ENCODE measurements at regions not wholly inside any gene's neighbourhood (a gene's known extent, or its start where the extent isn't known, plus 50 kb on each side); places are given as distances from the start of the nearest gene placed in this dataset.

DNA sequence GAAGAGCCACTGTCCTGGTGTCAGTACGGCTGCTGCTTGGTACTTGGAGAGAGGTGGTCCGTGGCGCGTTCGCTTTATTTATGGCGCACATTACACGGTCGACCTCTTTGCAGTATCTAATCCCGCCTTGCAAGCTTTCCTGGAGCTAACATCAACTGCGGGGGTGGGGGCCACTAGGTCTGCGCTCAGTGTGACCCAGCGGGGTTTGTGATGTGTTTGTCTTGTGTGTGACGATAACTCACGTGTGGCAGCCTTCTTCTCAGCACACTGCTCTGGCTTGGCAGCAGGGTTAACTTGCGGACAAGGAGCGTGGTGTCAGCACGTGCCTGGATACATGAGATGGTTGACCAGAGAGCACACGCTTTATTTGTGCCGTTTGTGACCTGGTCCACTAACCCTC is 122.2 kb upstream of the RTL1 start:
- H3K4me3 ChIP-seq = no peak overlapping the region
- WGBS = 96% methylated on average over 19 of the region's 19 CpGs
- peak; percentile 20 to 63 for DNase-seq (ENCODE audit: low spot score in 2 of 2)
- TF ChIP-seq, protein P1, sequence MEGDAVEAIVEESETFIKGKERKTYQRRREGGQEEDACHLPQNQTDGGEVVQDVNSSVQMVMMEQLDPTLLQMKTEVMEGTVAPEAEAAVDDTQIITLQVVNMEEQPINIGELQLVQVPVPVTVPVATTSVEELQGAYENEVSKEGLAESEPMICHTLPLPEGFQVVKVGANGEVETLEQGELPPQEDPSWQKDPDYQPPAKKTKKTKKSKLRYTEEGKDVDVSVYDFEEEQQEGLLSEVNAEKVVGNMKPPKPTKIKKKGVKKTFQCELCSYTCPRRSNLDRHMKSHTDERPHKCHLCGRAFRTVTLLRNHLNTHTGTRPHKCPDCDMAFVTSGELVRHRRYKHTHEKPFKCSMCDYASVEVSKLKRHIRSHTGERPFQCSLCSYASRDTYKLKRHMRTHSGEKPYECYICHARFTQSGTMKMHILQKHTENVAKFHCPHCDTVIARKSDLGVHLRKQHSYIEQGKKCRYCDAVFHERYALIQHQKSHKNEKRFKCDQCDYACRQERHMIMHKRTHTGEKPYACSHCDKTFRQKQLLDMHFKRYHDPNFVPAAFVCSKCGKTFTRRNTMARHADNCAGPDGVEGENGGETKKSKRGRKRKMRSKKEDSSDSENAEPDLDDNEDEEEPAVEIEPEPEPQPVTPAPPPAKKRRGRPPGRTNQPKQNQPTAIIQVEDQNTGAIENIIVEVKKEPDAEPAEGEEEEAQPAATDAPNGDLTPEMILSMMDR (IDR thresholded peaks at IDR 0.05) = no peak
- TF ChIP-seq EP300 (IDR thresholded peaks at IDR 0.05) (no peak), POLR2AphosphoS5 (IDR thresholded peaks at IDR 0.05) (no peak), POLR2A (IDR thresholded peaks at IDR 0.05) (no peak)
- no peaks in the 10 kb centered on the region for H3K4me1 ChIP-seq
- H3K27ac ChIP-seq = no peak overlapping the region
- no peaks in the 10 kb centered on the region for H3K27me3 ChIP-seq
- H3K9me3 ChIP-seq = no peaks in the 10 kb centered on the region
- peaks cover 3% of the 10 kb centered on the region for H3K36me3 ChIP-seq

DNA sequence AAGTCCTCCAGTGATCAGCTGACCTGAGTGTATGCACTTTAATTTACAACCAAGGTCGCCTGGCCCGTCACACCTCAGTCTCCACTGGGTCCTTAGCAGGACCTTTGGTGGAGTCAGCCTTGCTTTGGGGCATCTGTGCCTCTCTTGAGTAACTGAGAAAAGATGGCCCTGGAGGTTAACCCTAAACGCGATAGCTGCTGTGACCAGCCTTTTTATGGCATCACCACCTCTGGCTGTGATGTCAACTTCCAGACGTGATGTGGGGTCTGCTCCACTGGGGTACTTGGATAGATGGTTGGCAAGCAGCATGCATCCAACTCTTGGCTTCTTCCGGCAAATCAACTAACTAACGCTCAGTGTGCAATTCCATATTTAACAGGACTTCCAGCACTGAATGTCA is 122.8 kb upstream of the RTL1 start:
- H3K4me3 ChIP-seq = no peak overlapping the region
- no peaks in the 10 kb centered on the region for H3K9me3 ChIP-seq
- no peak for TF ChIP-seq POLR2AphosphoS5 (IDR thresholded peaks at IDR 0.05)
- TF ChIP-seq, protein P1 (IDR thresholded peaks at IDR 0.05) = no peak
- TF ChIP-seq EP300 (IDR thresholded peaks at IDR 0.05) = no peak
- TF ChIP-seq POLR2A (IDR thresholded peaks at IDR 0.05) = no peak
- peak in 1 of 2 donors; percentile 34 for DNase-seq (ENCODE audit: low spot score in 2 of 2)
- H3K36me3 ChIP-seq = peaks cover 3% of the 10 kb centered on the region
- whole genome bisulfite sequencing = 92% methylated on average over 5 of the region's 7 CpGs
- H3K4me1 ChIP-seq = no peaks in the 10 kb centered on the region
- no peak overlapping the region for H3K27ac ChIP-seq
- no peaks in the 10 kb centered on the region for H3K27me3 ChIP-seq

DNA sequence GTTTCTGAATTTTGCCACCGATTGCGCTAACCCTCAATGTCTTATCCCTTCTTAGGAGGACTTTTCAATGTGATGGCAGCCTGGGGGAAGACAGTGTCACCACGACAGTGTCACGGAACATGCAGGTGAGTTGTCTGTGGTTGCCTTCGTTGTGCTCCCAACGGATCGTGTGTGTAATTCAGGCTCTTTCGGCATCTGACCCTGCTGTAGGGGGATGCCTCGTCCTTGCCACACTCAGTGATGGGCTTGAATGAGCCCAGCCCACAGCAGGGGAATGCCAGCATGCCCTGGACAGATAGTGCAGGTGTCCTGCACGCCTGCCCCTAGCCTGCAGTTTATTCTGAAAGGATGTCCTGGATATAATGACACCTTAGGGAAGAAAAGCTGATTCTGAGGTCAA is 123.8 kb upstream of the RTL1 start:
- no peaks in the 10 kb centered on the region for H3K9me3 ChIP-seq
- no peak overlapping the region for H3K4me3 ChIP-seq
- no peaks in the 10 kb centered on the region for H3K27me3 ChIP-seq
- TF ChIP-seq, protein P1 (IDR thresholded peaks at IDR 0.05) = no peak
- TF ChIP-seq EP300 (IDR thresholded peaks at IDR 0.05) = no peak
- peak in 1 of 2 donors; percentile 19 for DNase-seq (ENCODE audit: low spot score in 2 of 2)
- H3K36me3 ChIP-seq = peaks cover 3% of the 10 kb centered on the region
- no peak overlapping the region for H3K27ac ChIP-seq
- WGBS = 88% methylated on average over 9 of the region's 10 CpGs
- no peaks in the 10 kb centered on the region for H3K4me1 ChIP-seq

DNA sequence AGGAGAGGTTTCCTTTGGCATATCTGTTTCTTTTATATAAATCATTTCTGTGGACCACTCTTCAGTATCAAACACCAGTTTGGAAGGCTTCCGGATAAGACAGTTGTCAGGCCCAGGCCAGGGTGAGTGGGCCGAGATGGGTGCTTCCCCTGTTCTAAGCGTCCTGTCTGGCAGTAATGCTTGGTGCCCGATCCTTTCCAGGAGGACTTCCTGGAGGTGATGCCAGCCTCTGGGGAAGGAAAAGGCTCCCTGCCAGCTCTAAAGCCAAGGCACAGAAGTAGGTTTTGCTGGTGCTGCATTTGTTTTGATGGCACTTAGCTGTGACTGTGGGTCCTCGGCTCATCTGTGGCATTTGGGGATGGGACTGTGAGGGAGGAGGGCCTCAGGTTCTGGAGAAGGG is 124.4 kb upstream of the RTL1 start:
- H3K4me1 ChIP-seq = no peaks in the 10 kb centered on the region
- peaks cover 3% of the 10 kb centered on the region for H3K36me3 ChIP-seq
- peak in 1 of 2 donors; percentile 19 for DNase-seq (ENCODE audit: low spot score in 2 of 2)
- WGBS = 98% methylated on average over 5 of the region's 5 CpGs
- no peak overlapping the region for H3K27ac ChIP-seq
- no peaks in the 10 kb centered on the region for H3K9me3 ChIP-seq
- H3K4me3 ChIP-seq = no peak overlapping the region
- TF ChIP-seq, protein P1 (IDR thresholded peaks at IDR 0.05) = no peak
- TF ChIP-seq POLR2A (IDR thresholded peaks at IDR 0.05) = no peak
- no peak for TF ChIP-seq POLR2AphosphoS5 (IDR thresholded peaks at IDR 0.05)
- no peak for TF ChIP-seq EP300 (IDR thresholded peaks at IDR 0.05)
- H3K27me3 ChIP-seq = no peaks in the 10 kb centered on the region

DNA sequence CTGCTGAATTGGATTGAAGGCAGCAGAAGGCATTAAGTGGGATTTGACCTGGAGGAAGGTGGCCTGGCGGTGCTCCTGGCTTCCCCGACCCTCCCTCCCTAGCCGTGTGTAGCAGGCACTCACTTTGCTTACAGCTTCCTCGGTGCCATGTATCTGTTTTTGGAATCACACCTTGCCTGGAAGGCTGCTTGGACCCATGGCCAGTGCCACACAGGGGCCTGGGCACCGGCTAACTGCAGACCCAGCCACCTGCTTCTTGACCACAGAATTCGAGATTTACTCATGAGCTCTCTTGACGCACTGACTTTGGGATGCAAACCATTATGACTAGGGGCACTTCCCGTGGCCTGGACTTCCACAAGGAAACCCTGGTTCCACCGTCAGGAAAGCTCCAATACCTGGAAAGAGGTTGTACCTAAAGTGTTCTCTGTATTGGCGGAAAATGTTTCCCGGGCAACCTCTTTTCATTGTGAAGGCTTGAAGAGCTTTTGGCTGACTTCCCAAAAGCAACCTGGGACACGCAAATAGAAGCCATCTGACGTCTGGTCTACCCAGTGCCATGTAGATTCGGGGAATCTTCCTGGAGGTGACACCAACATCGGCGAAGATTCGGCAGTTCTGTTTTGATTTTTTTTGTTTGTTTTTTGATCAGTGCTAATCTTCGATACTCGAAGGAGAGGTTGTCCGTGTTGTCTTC is 125.6 kb upstream of the RTL1 start:
- no peaks in the 10 kb centered on the region for H3K9me3 ChIP-seq
- no peak overlapping the region for H3K27ac ChIP-seq
- TF ChIP-seq POLR2AphosphoS5 (IDR thresholded peaks at IDR 0.05) = no peak
- TF ChIP-seq, protein P1 (IDR thresholded peaks at IDR 0.05) = no peak
- TF ChIP-seq EP300 (IDR thresholded peaks at IDR 0.05) = no peak
- no peak for TF ChIP-seq POLR2A (IDR thresholded peaks at IDR 0.05)
- no peaks in the 10 kb centered on the region for H3K4me1 ChIP-seq
- WGBS = 79% methylated on average over 20 of the region's 20 CpGs
- H3K4me3 ChIP-seq = no peak overlapping the region
- DNase-seq (ENCODE audit: low spot score in 2 of 2) = peak in 1 of 2 donors; percentile 11
- no peaks in the 10 kb centered on the region for H3K27me3 ChIP-seq
- peaks cover 3% of the 10 kb centered on the region for H3K36me3 ChIP-seq

Measured in suprapubic skin (tissue), 4 donors.